ENCODE measurements at regions not wholly inside any gene's neighbourhood (a gene's known extent, or its start where the extent isn't known, plus 50 kb on each side); places are given as distances from the start of the nearest gene placed in this dataset.

- no peak for DNase-seq (ENCODE audit: low spot score in 2 of 2)
- TF ChIP-seq EP300 (IDR thresholded peaks at IDR 0.05), result no peak
- TF ChIP-seq, protein P1, sequence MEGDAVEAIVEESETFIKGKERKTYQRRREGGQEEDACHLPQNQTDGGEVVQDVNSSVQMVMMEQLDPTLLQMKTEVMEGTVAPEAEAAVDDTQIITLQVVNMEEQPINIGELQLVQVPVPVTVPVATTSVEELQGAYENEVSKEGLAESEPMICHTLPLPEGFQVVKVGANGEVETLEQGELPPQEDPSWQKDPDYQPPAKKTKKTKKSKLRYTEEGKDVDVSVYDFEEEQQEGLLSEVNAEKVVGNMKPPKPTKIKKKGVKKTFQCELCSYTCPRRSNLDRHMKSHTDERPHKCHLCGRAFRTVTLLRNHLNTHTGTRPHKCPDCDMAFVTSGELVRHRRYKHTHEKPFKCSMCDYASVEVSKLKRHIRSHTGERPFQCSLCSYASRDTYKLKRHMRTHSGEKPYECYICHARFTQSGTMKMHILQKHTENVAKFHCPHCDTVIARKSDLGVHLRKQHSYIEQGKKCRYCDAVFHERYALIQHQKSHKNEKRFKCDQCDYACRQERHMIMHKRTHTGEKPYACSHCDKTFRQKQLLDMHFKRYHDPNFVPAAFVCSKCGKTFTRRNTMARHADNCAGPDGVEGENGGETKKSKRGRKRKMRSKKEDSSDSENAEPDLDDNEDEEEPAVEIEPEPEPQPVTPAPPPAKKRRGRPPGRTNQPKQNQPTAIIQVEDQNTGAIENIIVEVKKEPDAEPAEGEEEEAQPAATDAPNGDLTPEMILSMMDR (IDR thresholded peaks at IDR 0.05), result no peak
- TF ChIP-seq POLR2A (IDR thresholded peaks at IDR 0.05), result no peak
- WGBS, 2 donors, result 86 to 88% methylated on average over 4 of the region's 4 CpGs
Measured at GRCh38 chr6:147133669-147134068, 70.5 kb upstream of the STXBP5 start.

GRCh38 chr6:147135211-147135681, 69.0 kb upstream of the STXBP5 start:
- Histone ChIP-seq H3K27me3 (no peaks in the 10 kb centered on the region), H3K4me3 (no peak overlapping the region), H3K27ac (no peak overlapping the region), H3K36me3 (no peaks in the 10 kb centered on the region), H3K9me3 (no peaks in the 10 kb centered on the region), H3K4me1 (no peaks in the 10 kb centered on the region)
- no peak for DNase-seq (ENCODE audit: low spot score in 2 of 2)
- WGBS, 2 donors, result 45 to 54% methylated on average over 2 of the region's 2 CpGs
- no peak for TF ChIP-seq EP300 (IDR thresholded peaks at IDR 0.05)
- TF ChIP-seq, protein P1 (IDR thresholded peaks at IDR 0.05), result no peak
- TF ChIP-seq POLR2A (IDR thresholded peaks at IDR 0.05), result no peak

More at GRCh38 chr6:147133669-147134068, 70.5 kb upstream of the STXBP5 start:
- no peaks in the 10 kb centered on the region for H3K27me3 ChIP-seq
- H3K9me3 ChIP-seq, result no peaks in the 10 kb centered on the region
- no peak overlapping the region for H3K27ac ChIP-seq
- no peaks in the 10 kb centered on the region for H3K36me3 ChIP-seq
- H3K4me3 ChIP-seq, result no peak overlapping the region
- no peaks in the 10 kb centered on the region for H3K4me1 ChIP-seq

- Histone ChIP-seq H3K36me3 (no peaks in the 10 kb centered on the region), H3K4me1 (no peaks in the 10 kb centered on the region), H3K4me3 (no peak overlapping the region), H3K27me3 (no peaks in the 10 kb centered on the region), H3K27ac (no peak overlapping the region), H3K9me3 (no peaks in the 10 kb centered on the region)
- no peak for DNase-seq (ENCODE audit: low spot score in 2 of 2)
- no peak for TF ChIP-seq EP300 (IDR thresholded peaks at IDR 0.05)
- TF ChIP-seq POLR2A (IDR thresholded peaks at IDR 0.05), result no peak
- TF ChIP-seq, protein P1 (IDR thresholded peaks at IDR 0.05), result no peak
- WGBS, 2 donors, result 51 to 59% methylated on average over 2 of the region's 2 CpGs
Measured at GRCh38 chr6:147136057-147136456, 68.2 kb upstream of the STXBP5 start.

- H3K4me3 ChIP-seq, result no peak overlapping the region
- H3K27ac ChIP-seq, result no peak overlapping the region
- no peaks in the 10 kb centered on the region for H3K4me1 ChIP-seq
- H3K36me3 ChIP-seq, result no peaks in the 10 kb centered on the region
- DNase-seq (ENCODE audit: low spot score in 2 of 2), result no peak
- 78 to 81% methylated on average over 4 of the region's 4 CpGs for WGBS, 2 donors
- TF ChIP-seq, protein P1 (IDR thresholded peaks at IDR 0.05), result no peak
- TF ChIP-seq POLR2A (IDR thresholded peaks at IDR 0.05), result no peak
- no peak for TF ChIP-seq EP300 (IDR thresholded peaks at IDR 0.05)
- H3K27me3 ChIP-seq, result no peaks in the 10 kb centered on the region
- H3K9me3 ChIP-seq, result no peaks in the 10 kb centered on the region
Measured at GRCh38 chr6:147137986-147138385, 66.2 kb upstream of the STXBP5 start.

DNA sequence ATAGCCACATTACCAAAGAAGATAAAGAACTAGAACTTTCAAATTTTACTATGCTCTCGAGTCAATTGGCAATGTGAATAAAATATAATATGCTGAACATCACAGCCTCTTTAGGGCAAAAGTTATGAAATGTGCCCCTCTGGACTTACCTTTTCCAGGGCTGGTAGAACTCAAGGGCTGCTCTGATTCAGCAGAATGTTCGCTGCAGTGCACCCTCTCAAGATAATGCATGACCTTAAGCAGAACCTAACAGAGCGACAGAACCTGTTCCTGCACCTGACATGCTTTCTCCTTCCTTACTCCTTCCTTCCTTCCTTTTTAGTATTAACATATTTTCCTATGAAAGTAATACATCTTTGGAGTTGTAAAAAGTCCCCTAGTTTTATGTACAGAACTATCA, 65.4 kb upstream of the STXBP5 start:
- Histone ChIP-seq H3K4me3 (no peak overlapping the region), H3K36me3 (no peaks in the 10 kb centered on the region), H3K9me3 (no peaks in the 10 kb centered on the region), H3K27ac (no peak overlapping the region), H3K27me3 (no peaks in the 10 kb centered on the region), H3K4me1 (no peaks in the 10 kb centered on the region)
- no peak for DNase-seq (ENCODE audit: low spot score in 2 of 2)
- WGBS, 2 donors, result 84 to 87% methylated on average over 3 of the region's 3 CpGs
- TF ChIP-seq POLR2A (IDR thresholded peaks at IDR 0.05) (no peak), EP300 (IDR thresholded peaks at IDR 0.05) (no peak)
- TF ChIP-seq, protein P1 (IDR thresholded peaks at IDR 0.05), result no peak
